Fibroblast of mammary gland (primary cell): ENCODE measurements at regions not wholly inside any gene's neighbourhood (a gene's known extent, or its start where the extent isn't known, plus 50 kb on each side); places are given as distances from the start of the nearest gene placed in this dataset.
"Not testable (repeated sequence)": the region's sequence is repeated elsewhere in the genome, so short reads cannot be mapped to it uniquely, and the experiment has no call there.

Experiments used
- DNase-seq: peaks from one replicate; pipeline ENCODE4 v3.0.0-alpha.2; 2010; ENCODE audit warnings: low read depth
- H3K4me3 ChIP-seq: 2 replicates; pipeline ENCODE4 v1.5.1; 2011; ENCODE audit warnings: low read depth, mild to moderate bottlenecking, low read length, moderate library complexity; ENCODE audit not compliant: control insufficient read depth
- TF ChIP-seq, protein P1 (sequence below): conservative IDR thresholded peaks from 2 replicates; pipeline ENCODE4 v1.5.1; 2011; ENCODE audit warnings: low read depth, low read length, inconsistent platforms; ENCODE audit not compliant: control insufficient read depth, insufficient read depth

DNA sequence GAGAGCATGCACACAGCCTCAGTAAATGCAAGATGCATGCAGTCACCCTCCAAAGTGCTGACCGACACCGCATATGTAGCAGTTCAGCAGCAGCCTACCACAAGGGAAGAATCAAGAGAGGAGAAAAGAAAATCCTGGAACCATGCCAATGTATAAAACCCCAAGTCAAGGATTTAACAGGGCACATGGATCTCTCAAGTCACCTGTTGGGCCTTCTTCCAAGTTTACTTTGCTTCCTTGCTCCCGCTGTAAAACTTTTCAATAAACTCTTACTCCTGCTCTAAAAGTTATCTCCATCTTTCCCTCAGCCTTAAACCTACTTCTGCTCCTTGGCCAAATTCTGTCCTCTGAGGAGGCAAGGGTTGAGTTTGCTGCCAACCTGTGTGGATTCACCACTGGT lies 147.8 kb upstream of the MAP2 start:
- no peak overlapping the region for H3K4me3 ChIP-seq
- no peak for DNase-seq
- TF ChIP-seq, protein P1, sequence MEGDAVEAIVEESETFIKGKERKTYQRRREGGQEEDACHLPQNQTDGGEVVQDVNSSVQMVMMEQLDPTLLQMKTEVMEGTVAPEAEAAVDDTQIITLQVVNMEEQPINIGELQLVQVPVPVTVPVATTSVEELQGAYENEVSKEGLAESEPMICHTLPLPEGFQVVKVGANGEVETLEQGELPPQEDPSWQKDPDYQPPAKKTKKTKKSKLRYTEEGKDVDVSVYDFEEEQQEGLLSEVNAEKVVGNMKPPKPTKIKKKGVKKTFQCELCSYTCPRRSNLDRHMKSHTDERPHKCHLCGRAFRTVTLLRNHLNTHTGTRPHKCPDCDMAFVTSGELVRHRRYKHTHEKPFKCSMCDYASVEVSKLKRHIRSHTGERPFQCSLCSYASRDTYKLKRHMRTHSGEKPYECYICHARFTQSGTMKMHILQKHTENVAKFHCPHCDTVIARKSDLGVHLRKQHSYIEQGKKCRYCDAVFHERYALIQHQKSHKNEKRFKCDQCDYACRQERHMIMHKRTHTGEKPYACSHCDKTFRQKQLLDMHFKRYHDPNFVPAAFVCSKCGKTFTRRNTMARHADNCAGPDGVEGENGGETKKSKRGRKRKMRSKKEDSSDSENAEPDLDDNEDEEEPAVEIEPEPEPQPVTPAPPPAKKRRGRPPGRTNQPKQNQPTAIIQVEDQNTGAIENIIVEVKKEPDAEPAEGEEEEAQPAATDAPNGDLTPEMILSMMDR, result no peak

DNA sequence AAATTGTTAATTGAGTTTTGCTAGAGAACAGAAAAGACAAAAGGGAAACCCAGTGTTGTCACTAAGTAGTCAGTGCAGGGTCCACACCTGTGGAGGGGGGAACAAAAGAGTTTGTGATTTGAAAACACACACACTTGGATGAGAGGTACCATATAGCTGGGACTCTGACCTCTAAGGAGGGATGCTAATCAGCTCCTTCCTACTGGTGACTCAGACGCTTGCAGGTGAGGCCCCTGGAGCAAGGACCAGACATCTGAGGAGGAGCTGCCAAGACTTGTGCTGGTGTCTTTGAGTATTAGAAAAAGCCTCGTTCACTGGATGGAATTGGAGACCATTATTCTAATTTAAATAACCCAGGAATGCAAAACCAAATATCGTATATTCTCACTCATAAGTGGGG lies 146.4 kb upstream of the MAP2 start:
- no peak overlapping the region for H3K4me3 ChIP-seq
- TF ChIP-seq, protein P1, result no peak
- DNase-seq, result no peak

DNA sequence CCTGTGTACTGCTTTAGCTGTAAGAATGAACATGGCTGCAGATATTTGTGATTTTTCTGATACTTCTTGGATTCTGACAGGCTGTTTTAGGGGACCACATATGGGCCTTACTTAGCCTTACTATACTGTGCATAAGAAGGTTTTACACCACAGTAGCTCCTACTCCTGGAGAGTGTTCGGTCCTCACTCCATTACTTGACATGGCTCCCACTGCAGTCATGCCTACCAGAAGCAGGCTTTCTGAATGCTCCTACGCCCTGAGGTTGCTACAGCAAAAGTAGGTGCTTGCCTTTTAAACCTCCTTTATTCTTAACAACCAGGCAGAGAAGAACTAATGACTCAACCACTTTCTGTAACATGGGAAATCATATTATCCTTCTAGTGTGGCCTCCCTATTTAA lies 125.2 kb upstream of the MAP2 start:
- TF ChIP-seq, protein P1, result no peak
- H3K4me3 ChIP-seq, result no peak overlapping the region
- DNase-seq, result no peak

DNA sequence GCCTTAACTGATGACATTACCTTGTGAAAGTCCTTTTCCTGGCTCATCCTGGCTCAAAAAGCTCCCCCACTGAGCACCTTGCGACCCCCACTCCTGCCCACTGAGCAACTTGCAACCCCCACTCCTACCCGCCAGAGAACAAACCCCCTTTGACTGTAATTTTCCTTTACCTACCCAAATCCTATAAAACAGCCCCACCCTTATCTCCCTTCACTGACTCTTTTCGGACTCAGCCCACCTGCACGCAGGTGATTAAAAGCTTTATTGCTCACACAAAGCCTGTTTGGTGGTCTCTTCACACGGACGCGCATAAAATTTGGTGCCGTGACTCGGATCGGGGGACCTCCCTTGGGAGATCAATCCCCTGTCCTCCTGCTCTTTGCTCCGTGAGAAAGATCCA lies 124.4 kb upstream of the MAP2 start:
- H3K4me3 ChIP-seq, DNase-seq: not testable (repeated sequence)

DNA sequence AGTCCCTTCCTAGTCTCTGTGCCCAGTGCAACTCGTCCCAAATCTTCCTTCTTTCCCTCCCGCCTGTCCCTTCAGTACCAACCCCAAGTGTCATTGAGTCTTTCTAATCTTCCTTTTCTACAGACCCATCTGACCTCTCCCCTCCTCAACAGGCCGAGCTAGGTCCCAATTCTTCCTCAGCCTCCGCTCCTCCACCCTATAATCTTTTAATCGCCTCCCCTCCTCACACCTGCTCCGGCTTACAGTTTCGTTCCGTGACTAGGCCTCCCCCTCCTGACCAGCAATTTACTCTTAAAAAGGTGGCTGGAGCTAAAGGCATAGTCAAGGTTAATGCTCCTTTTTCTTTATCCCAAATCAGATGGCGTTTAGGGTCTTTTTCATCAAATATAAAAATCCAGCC lies 123.1 kb upstream of the MAP2 start:
- H3K4me3 ChIP-seq, DNase-seq: not testable (repeated sequence)

DNA sequence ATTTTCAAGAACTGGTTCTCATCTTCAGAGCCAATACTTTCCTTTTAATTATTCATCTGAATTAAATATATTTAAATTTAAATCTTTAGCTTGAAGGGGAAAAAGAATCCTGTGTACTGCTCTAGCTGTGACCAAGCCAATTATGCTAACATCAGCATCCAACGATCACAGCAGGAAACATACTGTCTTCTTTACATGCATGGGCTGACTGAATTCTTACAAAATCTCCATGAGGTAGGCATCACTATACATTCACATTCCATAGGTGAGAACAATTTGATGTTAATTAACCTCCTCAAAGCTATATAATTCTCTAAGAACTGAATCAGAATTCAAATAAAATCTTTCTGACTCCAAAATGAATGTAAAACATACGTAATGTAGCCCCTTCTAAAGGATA lies 118.8 kb upstream of the MAP2 start:
- H3K4me3 ChIP-seq, result no peak overlapping the region
- TF ChIP-seq, protein P1, result no peak
- no peak for DNase-seq

DNA sequence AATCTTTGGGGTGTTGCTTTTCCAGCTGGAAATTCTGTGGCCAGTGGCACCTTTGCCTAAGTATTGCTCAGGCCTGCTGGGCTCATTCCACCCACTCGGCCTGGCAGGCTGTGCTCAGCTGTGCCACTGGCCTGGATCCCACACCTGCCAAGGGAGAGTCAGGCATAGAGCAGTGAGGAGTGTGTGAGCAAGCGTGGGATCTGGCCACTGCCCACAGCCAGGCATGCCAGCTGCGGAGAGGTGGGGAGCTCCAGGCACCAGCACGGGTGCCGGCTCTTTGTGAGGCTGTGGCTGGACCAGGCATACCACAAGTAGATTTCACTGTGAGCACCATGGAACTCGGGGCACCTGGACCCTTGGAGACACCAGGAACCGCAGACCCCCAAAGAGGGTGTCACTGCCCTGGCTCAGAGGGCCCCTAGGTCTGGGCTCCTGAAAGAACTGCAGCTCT lies 118.1 kb upstream of the MAP2 start:
- DNase-seq, result no peak
- H3K4me3 ChIP-seq, result no peak overlapping the region
- TF ChIP-seq, protein P1, result no peak

DNA sequence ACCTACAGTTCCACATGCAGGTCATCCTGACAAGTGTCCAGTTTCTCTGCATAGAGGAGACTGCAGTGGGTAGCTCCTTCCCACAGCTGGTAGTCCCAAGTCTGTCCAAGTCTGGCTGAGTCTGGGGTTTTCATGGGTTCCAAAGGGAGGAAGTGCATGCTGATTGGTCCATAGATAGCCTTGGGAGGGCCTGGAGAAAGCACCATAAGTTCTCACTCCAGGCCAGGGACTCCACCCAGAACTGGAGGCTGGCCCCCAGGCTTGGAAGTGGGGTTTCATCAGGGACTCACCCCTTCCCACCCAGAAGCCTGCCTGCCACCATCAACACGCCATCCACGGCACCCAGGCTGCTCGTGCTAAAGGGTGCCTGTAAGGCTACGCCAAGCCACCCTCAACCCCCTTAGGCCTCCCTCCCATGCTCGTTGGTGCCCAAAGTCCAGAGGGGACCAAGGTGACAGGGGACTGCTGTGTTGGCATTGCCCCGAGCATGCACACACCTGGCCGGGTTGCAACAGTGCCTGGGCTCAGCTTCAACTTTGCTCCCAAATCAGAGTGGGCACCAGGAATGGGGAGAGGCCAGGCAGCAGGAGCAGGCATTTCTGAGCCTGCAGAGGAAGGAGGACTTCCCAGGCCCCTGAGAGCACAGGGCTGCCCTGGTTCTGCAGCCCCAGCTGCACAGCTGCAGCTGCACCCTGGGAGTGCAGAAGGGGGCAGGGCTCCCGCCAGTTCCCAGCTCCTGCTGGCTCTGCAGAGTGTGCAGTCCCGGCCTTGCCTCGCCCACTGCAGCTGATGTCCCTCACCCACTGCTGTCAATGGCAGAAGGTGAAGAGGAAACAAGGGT lies 116.5 kb upstream of the MAP2 start:
- no peak overlapping the region for H3K4me3 ChIP-seq
- TF ChIP-seq, protein P1, result no peak
- DNase-seq, result no peak
